ENCODE measurements at regions not wholly inside any gene's neighbourhood (a gene's known extent, or its start where the extent isn't known, plus 50 kb on each side); places are given as distances from the start of the nearest gene placed in this dataset.

GRCh38 chr12:77689510-77690086, 141.1 kb upstream of the NAV3 start:
- TF ChIP-seq EZH2phosphoT487 (IDR thresholded peaks at IDR 0.05; ENCODE audit: borderline replicate concordance, low read depth) = no peak
- no peak for TF ChIP-seq EP300 (IDR thresholded peaks at IDR 0.05; ENCODE audit: borderline replicate concordance in 1 of 2, low read depth in 1 of 2, low read length in 1 of 2)
- no peak for TF ChIP-seq REST (IDR thresholded peaks at IDR 0.05; ENCODE audit: low read depth, low read length)
- TF ChIP-seq JUND (IDR thresholded peaks at IDR 0.05) = no peak
- TF ChIP-seq CTCF (IDR thresholded peaks at IDR 0.05) = no peak
- no peak for TF ChIP-seq TAF1 (IDR thresholded peaks at IDR 0.05; ENCODE audit: borderline replicate concordance, low read depth, low read length)
